NB4 (cell line): ENCODE measurements at regions not wholly inside any gene's neighbourhood (a gene's known extent, or its start where the extent isn't known, plus 50 kb on each side); places are given as distances from the start of the nearest gene placed in this dataset.
A peak's percentile ranks its signal among the peaks of the same experiment; 100 is the strongest.

Experiments used
- CTCF ChIP-seq: IDR thresholded peaks from one replicate; pipeline ENCODE4 v1.5.1; 2012; ENCODE audit warnings: low read depth, low read length
- POLR2A ChIP-seq: IDR thresholded peaks from 2 replicates; pipeline ENCODE4 v1.6.1; 2011; ENCODE audit warnings: mild to moderate bottlenecking; ENCODE audit not compliant: insufficient read length; ENCODE audit errors: extremely low read depth

- TF ChIP-seq POLR2A (peak; percentile 9), CTCF (no peak)
Observed at GRCh38 chrX:40174001-40174853, 76.5 kb upstream of the BCOR start.
